K562 (cell line): ENCODE measurements at regions not wholly inside any gene's neighbourhood (a gene's known extent, or its start where the extent isn't known, plus 50 kb on each side); places are given as distances from the start of the nearest gene placed in this dataset.

Experiments
- ATAC-seq: fragments of 200-7000 bp; cut with Tn5 transposase; 3 replicates; pipeline ENCODE4 v1.9.1; 2020; ENCODE audit warnings: moderate library complexity
- BruUV-seq: library from RNA; stranded (reverse); fragments of 400-500 nt; replicated peaks from 2 replicates; lab custom pipeline; 2021; lab: Mats Ljungman, UMichigan
- CTCF ChIA-PET: fragments of 300-600 bp; formaldehyde crosslinking; extraction: SDS; loops from one replicate; lab custom pipeline; 2021; ENCODE audit warnings: low intra/inter-chr PET ratio; lab: Yijun Ruan, JAX
- POLR2A ChIA-PET: fragments of 300-600, 350-650 bp; sonication (Branson Sonifier 250); formaldehyde crosslinking; extraction: SDS; loops from one replicate; lab custom pipeline; 2021; ENCODE audit warnings: antibody characterized with exemption, inconsistent platforms; lab: Yijun Ruan, JAX
- DNase-seq, 4 experiments: peaks; one replicate each; pipeline versions ENCODE4 v3.0.0 to v3.0.0-alpha.2; 2011 to 2018; ENCODE audit warnings: low spot score in 3 of 4, mixed read lengths in 3 of 4; ENCODE audit errors: extremely low read depth in 1 of 4
- FAIRE-seq: peaks from 2 replicates; lab custom pipeline; 2011; peaks lifted over from hg19 to GRCh38; lab: Jason Lieb, UNC
- H2AFZ ChIP-seq: 2 replicates; pipeline ENCODE4 v1.6.0; 2011; ENCODE audit warnings: low read depth, low read length, control low read depth, inconsistent platforms
- H3K27ac ChIP-seq: fragments of 200-600 bp; 3 replicates; pipeline ENCODE4 v1.8.0; 2011; ENCODE audit warnings: low read depth, mild to moderate bottlenecking, control low read depth, inconsistent platforms, low read length, moderate library complexity, mixed read lengths; ENCODE audit errors: extremely low read depth
- H3K27me3 ChIP-seq, 2 experiments: fragments of 300-600 bp in 1 of 2; 2 replicates in 1 of 2; 3 replicates in 1 of 2; pipeline versions ENCODE4 v1.6.0 to v1.8.0; 2011; ENCODE audit warnings: inconsistent platforms in 2 of 2, low read length in 2 of 2, mild to moderate bottlenecking in 1 of 2, mixed read lengths in 1 of 2, moderate library complexity in 1 of 2; ENCODE audit not compliant: control insufficient read depth in 2 of 2, insufficient read depth in 2 of 2
- H3K36me3 ChIP-seq: fragments of 300-600 bp; 3 replicates; pipeline ENCODE4 v1.8.0; 2011; ENCODE audit warnings: mild to moderate bottlenecking, low read length, inconsistent platforms; ENCODE audit not compliant: control insufficient read depth, insufficient read depth
- H3K4me1 ChIP-seq, 2 experiments: fragments of 200-600 bp in 1 of 2; replicated peaks in 1 of 2; 2 replicates in 1 of 2; 3 replicates in 1 of 2; pipeline versions ENCODE4 v1.5.1 to v1.8.0; 2011; ENCODE audit warnings: inconsistent platforms in 2 of 2, low read length in 2 of 2, mild to moderate bottlenecking in 1 of 2, mixed read lengths in 1 of 2, moderate library complexity in 1 of 2; ENCODE audit not compliant: control insufficient read depth in 2 of 2, insufficient read depth in 2 of 2
- H3K4me2 ChIP-seq: 2 replicates; pipeline ENCODE4 v1.6.1; 2011; ENCODE audit warnings: low read length, control low read depth, inconsistent platforms, mixed read lengths; ENCODE audit not compliant: insufficient read depth
- H3K4me3 ChIP-seq: fragments of 200-600 bp; sonication (generic), shearing (Covaris generic); 2 replicates; pipeline ENCODE4 v1.5.1; 2016; ENCODE audit warnings: control low read depth, inconsistent platforms
- H3K79me2 ChIP-seq: fragments of 200-600 bp; 3 replicates; pipeline ENCODE4 v1.8.0; 2011; ENCODE audit warnings: low read length, inconsistent platforms; ENCODE audit not compliant: control insufficient read depth, insufficient read depth
- H3K9ac ChIP-seq, 2 experiments: 2 replicates each; pipeline versions ENCODE4 v1.6.0 to v1.6.1; 2011; ENCODE audit warnings: low read depth in 2 of 2, low read length in 2 of 2, control low read depth in 1 of 2, inconsistent platforms in 1 of 2, mild to moderate bottlenecking in 1 of 2, mixed read lengths in 1 of 2; ENCODE audit not compliant: insufficient read depth in 1 of 2
- H3K9me1 ChIP-seq: one replicate; pipeline ENCODE4 v1.6.0; 2011; ENCODE audit warnings: inconsistent platforms, mild to moderate bottlenecking, low read length, moderate library complexity; ENCODE audit not compliant: control insufficient read depth, insufficient read depth
- H3K9me3 ChIP-seq: replicated peaks from 2 replicates; pipeline ENCODE4 v1.5.1; 2011; ENCODE audit warnings: low read depth, low read length, inconsistent platforms; ENCODE audit not compliant: control insufficient read depth, insufficient read depth
- H4K20me1 ChIP-seq: replicated peaks from 2 replicates; pipeline ENCODE4 v1.6.1; 2011; ENCODE audit warnings: low read length, inconsistent platforms, mixed read lengths; ENCODE audit not compliant: control insufficient read depth, insufficient read depth
- AFF1 ChIP-seq, 2 experiments: fragments of 450-650 bp; IDR thresholded peaks; 2 replicates each; pipeline ENCODE4 v1.6.1; 2018; ENCODE audit warnings: mild to moderate bottlenecking in 2 of 2, low read depth in 1 of 2; ENCODE audit not compliant: partially characterized antibody in 2 of 2
- CUX1 ChIP-seq: fragments of 200-800 bp; sonication (Bioruptor generic); IDR thresholded peaks from 2 replicates; pipeline ENCODE4 v1.6.1; 2016; ENCODE audit warnings: missing genetic modification characterization, missing compliant biosample characterization
- ILF3 ChIP-seq: fragments of 450-650 bp; IDR thresholded peaks from 2 replicates; pipeline ENCODE4 v1.6.1; 2018; ENCODE audit warnings: antibody characterized with exemption, mild to moderate bottlenecking, moderate library complexity, borderline replicate concordance
- POLR2G ChIP-seq: fragments of 200-400 bp; formaldehyde crosslinking; IDR thresholded peaks from 2 replicates; pipeline ENCODE4 v1.6.1; 2017; ENCODE audit warnings: low read depth, mild to moderate bottlenecking, antibody characterized with exemption, low read length, moderate library complexity
- PTRF ChIP-seq: fragments of 450-650 bp; IDR thresholded peaks from 2 replicates; pipeline ENCODE4 v1.6.1; 2016; ENCODE audit warnings: mild to moderate bottlenecking, missing genetic modification characterization, missing compliant biosample characterization
- SNIP1 ChIP-seq: fragments of 450-650 bp; IDR thresholded peaks from 2 replicates; pipeline ENCODE4 v1.7.1; 2017; ENCODE audit warnings: low read depth, mild to moderate bottlenecking
- THRAP3 ChIP-seq: fragments of 450-650 bp; IDR thresholded peaks from 2 replicates; pipeline ENCODE4 v1.6.1; 2016; ENCODE audit warnings: mild to moderate bottlenecking, inconsistent platforms, borderline replicate concordance
- USF1 ChIP-seq: sonication (generic); formaldehyde crosslinking; IDR thresholded peaks from 2 replicates; pipeline ENCODE4 v1.9.0; 2022; ENCODE audit warnings: mild to moderate bottlenecking, missing genetic modification reagents
- ZFP36 ChIP-seq: fragments of 150-350 bp; IDR thresholded peaks from 2 replicates; pipeline ENCODE4 v1.6.1; 2018; ENCODE audit warnings: low read length, low read depth; ENCODE audit not compliant: partially characterized antibody
- ZNF398 ChIP-seq: fragments of 250-450 bp; sonication (Bioruptor Pico); IDR thresholded peaks from 2 replicates; pipeline ENCODE4 v1.8.0; 2021; ENCODE audit warnings: moderate library complexity, mild to moderate bottlenecking, inconsistent platforms
- ZNF780A ChIP-seq: fragments of 250-450 bp; sonication (Bioruptor Pico); IDR thresholded peaks from 2 replicates; pipeline ENCODE4 v1.5.0; 2021; ENCODE audit warnings: mild to moderate bottlenecking
- WGBS: fragments of 100-300 bp; shearing (Covaris generic); methylation state at CpG from one replicate; pipeline ENCODE4 v1.1.6; 2016; ENCODE audit warnings: low coverage, mixed read lengths; ENCODE audit not compliant: insufficient coverage; ENCODE audit errors: missing lambda C conversion rate; 5-methylcytosine and 5-hydroxymethylcytosine counted together
- in situ Hi-C: fragments of 300-500 bp; cut with MboI; formaldehyde crosslinking; loops from 4 replicates; pipeline ENCODE4 v1.15.0; 2018; ENCODE audit warnings: inconsistent platforms, mixed read lengths
- intact Hi-C: fragments of 100-400 bp; cut with micrococcal nuclease; formaldehyde crosslinking; loops from 2 replicates; pipeline ENCODE4 v1.14.2; 2022

GRCh38 chr5:165892383-165892782 lies 2387.0 kb downstream of the MAT2B start:
- Histone ChIP-seq H3K79me2 (no peaks in the 10 kb centered on the region), H2AFZ (no peak overlapping the region), H3K9me3 (no peaks in the 10 kb centered on the region), H3K4me3 (no peak overlapping the region), H3K4me1 (no peaks in the 10 kb centered on the region), H3K27ac (no peak overlapping the region), H3K9me1 (no peaks in the 10 kb centered on the region), H3K36me3 (no peaks in the 10 kb centered on the region), H4K20me1 (no peaks in the 10 kb centered on the region), H3K9ac (no peak overlapping the region), H3K4me2 (no peak overlapping the region), H3K27me3 (no peaks in the 10 kb centered on the region)
- ChIA-PET POLR2A (no interaction called here), CTCF (no interaction called here)
- intact Hi-C loops (no loop called here), in situ Hi-C loops (no loop called here)
- DNase-seq: no peak
- FAIRE-seq: no peak
- BruUV-seq: no TSS peak
- no peak for ATAC-seq
- WGBS: 0% methylated on average over 6 of the region's 6 CpGs
- TF ChIP-seq ZNF780A (no peak), PTRF (tag) (no peak), ZNF398 (CRISPR knock-in tag) (no peak), POLR2G (no peak), ZFP36 (no peak), SNIP1 (no peak), THRAP3 (no peak), AFF1 (IDR thresholded peaks at IDR 0.05; ENCODE audit: low read depth in 1 of 2, partially characterized antibody in 2 of 2) (no peak), ILF3 (no peak), USF1 (no peak), CUX1 (CRISPR knock-in tag) (no peak)
